DOHH2 (cell line): ENCODE measurements at regions not wholly inside any gene's neighbourhood (a gene's known extent, or its start where the extent isn't known, plus 50 kb on each side); places are given as distances from the start of the nearest gene placed in this dataset.

Source experiments
- H3F3A ChIP-seq: fragments of 200-600 bp; sonication (generic), shearing (Covaris generic); 2 replicates; pipeline ENCODE4 v1.6.0; 2016; ENCODE audit warnings: antibody characterized with exemption, mild to moderate bottlenecking; ENCODE audit not compliant: control insufficient read depth, insufficient read depth
- H3K27ac ChIP-seq: fragments of 200-600 bp; sonication (generic); 2 replicates; pipeline ENCODE4 v1.5.1; 2014; ENCODE audit warnings: low read depth, mild to moderate bottlenecking, low read length, moderate library complexity
- H3K27me3 ChIP-seq: fragments of 200-600 bp; sonication (generic); 2 replicates; pipeline ENCODE4 v1.6.1; 2014; ENCODE audit warnings: mild to moderate bottlenecking, low read length, mixed read lengths; ENCODE audit not compliant: control insufficient read depth
- H3K36me3 ChIP-seq: fragments of 200-600 bp; sonication (generic); 2 replicates; pipeline ENCODE4 v1.6.1; 2014; ENCODE audit warnings: mild to moderate bottlenecking, low read length, moderate library complexity, mixed read lengths; ENCODE audit not compliant: control insufficient read depth
- H3K4me1 ChIP-seq: fragments of 200-600 bp; sonication (generic); 2 replicates; pipeline ENCODE4 v1.6.1; 2014; ENCODE audit warnings: mild to moderate bottlenecking, low read length, mixed read lengths; ENCODE audit not compliant: control insufficient read depth
- H3K4me2 ChIP-seq: fragments of 200-600 bp; sonication (generic); 2 replicates; pipeline ENCODE4 v1.6.0; 2014; ENCODE audit warnings: mild to moderate bottlenecking, low read length, moderate library complexity
- H3K4me3 ChIP-seq: fragments of 200-600 bp; sonication (generic); 2 replicates; pipeline ENCODE4 v1.5.1; 2014; ENCODE audit warnings: mild to moderate bottlenecking, low read length, mixed read lengths
- H3K79me2 ChIP-seq: fragments of 200-600 bp; sonication (generic); 2 replicates; pipeline ENCODE4 v1.6.1; 2014; ENCODE audit warnings: mild to moderate bottlenecking, low read length, mixed read lengths; ENCODE audit not compliant: control insufficient read depth
- H3K9me2 ChIP-seq: fragments of 200-600 bp; sonication (generic); replicated peaks from 2 replicates; pipeline ENCODE4 v1.6.1; 2014; ENCODE audit warnings: mild to moderate bottlenecking, low read length, mixed read lengths; ENCODE audit not compliant: control insufficient read depth
- H3K9me3 ChIP-seq: fragments of 200-600 bp; sonication (generic); 2 replicates; pipeline ENCODE4 v1.6.1; 2014; ENCODE audit warnings: antibody characterized with exemption, low read length, mixed read lengths; ENCODE audit not compliant: control insufficient read depth, insufficient read depth
- H4K20me1 ChIP-seq: fragments of 200-600 bp; sonication (generic); 2 replicates; pipeline ENCODE4 v1.6.0; 2014; ENCODE audit warnings: low read depth, mild to moderate bottlenecking, antibody characterized with exemption, low read length, moderate library complexity; ENCODE audit not compliant: control insufficient read depth, insufficient read depth
- CTCF ChIP-seq: fragments of 200-600 bp; sonication (generic); IDR thresholded peaks from one replicate; pipeline ENCODE4 v1.5.1; 2014; ENCODE audit warnings: antibody characterized with exemption, mild to moderate bottlenecking, low read depth, low read length; ENCODE audit not compliant: poor library complexity, severe bottlenecking
- EZH2phosphoT487 ChIP-seq: fragments of 200-600 bp; sonication (generic); IDR thresholded peaks from 2 replicates; pipeline ENCODE4 v1.6.1; 2017; ENCODE audit warnings: borderline replicate concordance, mild to moderate bottlenecking, antibody characterized with exemption, low read length, moderate library complexity, mixed read lengths

DNA sequence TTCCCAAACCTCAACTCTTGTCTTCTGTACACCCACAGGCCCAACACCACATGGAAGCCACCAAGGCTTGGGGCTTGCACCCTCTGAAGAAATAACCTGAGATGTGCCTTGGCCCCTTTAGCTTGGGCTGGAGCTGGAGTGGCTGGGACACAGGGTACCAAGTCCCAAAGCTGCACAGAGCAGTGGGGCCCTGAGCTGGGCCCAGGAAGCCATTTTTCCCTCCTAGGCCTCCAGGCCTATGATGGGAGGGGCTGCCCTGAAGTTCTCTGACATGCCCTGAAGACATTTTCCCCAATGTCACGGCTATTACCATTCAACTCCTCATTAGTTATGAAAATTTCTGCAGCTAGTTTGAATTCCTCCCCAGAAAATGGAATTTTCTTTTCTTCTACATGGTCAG is 163.2 kb upstream of the ARID1B start:
- Histone ChIP-seq H3F3A (no peaks in the 10 kb centered on the region), H4K20me1 (no peaks in the 10 kb centered on the region), H3K4me1 (no peaks in the 10 kb centered on the region), H3K36me3 (no peaks in the 10 kb centered on the region), H3K4me2 (no peak overlapping the region), H3K4me3 (no peak overlapping the region), H3K27me3 (no peaks in the 10 kb centered on the region), H3K27ac (no peak overlapping the region), H3K9me3 (peaks cover 34% of the 10 kb centered on the region), H3K9me2 (no peaks in the 10 kb centered on the region), H3K79me2 (no peaks in the 10 kb centered on the region)
- no peak for TF ChIP-seq EZH2phosphoT487
- no peak for TF ChIP-seq CTCF

- TF ChIP-seq CTCF (no peak), EZH2phosphoT487 (no peak)
- H3K4me3 ChIP-seq = no peak overlapping the region
- no peaks in the 10 kb centered on the region for H3F3A ChIP-seq
Observed at GRCh38 chr6:156612361-156612760, 164.8 kb upstream of the ARID1B start.

GRCh38 chr6:156602066-156602385 is 175.2 kb upstream of the ARID1B start:
- Histone ChIP-seq H3K4me2 (no peak overlapping the region), H4K20me1 (no peaks in the 10 kb centered on the region), H3K36me3 (no peaks in the 10 kb centered on the region), H3F3A (no peaks in the 10 kb centered on the region), H3K79me2 (no peaks in the 10 kb centered on the region), H3K27ac (no peak overlapping the region), H3K9me2 (no peaks in the 10 kb centered on the region), H3K4me1 (peaks cover 7% of the 10 kb centered on the region), H3K4me3 (no peak overlapping the region), H3K27me3 (no peaks in the 10 kb centered on the region), H3K9me3 (no peaks in the 10 kb centered on the region)
- TF ChIP-seq EZH2phosphoT487 (no peak), CTCF (no peak)

More at GRCh38 chr6:156612361-156612760, 164.8 kb upstream of the ARID1B start:
- no peak overlapping the region for H3K27ac ChIP-seq
- H3K27me3 ChIP-seq = no peaks in the 10 kb centered on the region
- no peaks in the 10 kb centered on the region for H4K20me1 ChIP-seq
- no peak overlapping the region for H3K4me2 ChIP-seq
- H3K9me3 ChIP-seq = peaks cover 34% of the 10 kb centered on the region
- no peaks in the 10 kb centered on the region for H3K4me1 ChIP-seq
- no peaks in the 10 kb centered on the region for H3K36me3 ChIP-seq
- no peaks in the 10 kb centered on the region for H3K9me2 ChIP-seq
- H3K79me2 ChIP-seq = no peaks in the 10 kb centered on the region
